Left ventricle myocardium inferior (tissue), 1 donor: ENCODE measurements at regions not wholly inside any gene's neighbourhood (a gene's known extent, or its start where the extent isn't known, plus 50 kb on each side); places are given as distances from the start of the nearest gene placed in this dataset.
"Not testable (repeated sequence)": the region's sequence is repeated elsewhere in the genome, so short reads cannot be mapped to it uniquely, and the experiment has no call there.

Source experiments
- DNase-seq: peaks from one replicate; pipeline ENCODE4 v3.0.0-alpha.2; 2020
- H3K27ac ChIP-seq: fragments of 200-600 bp; replicated peaks from 2 replicates; pipeline ENCODE4 v1.8.0; 2021
- H3K27me3 ChIP-seq: fragments of 200-600 bp; 2 replicates; pipeline ENCODE4 v1.8.0; 2021; ENCODE audit warnings: low read depth
- H3K36me3 ChIP-seq: fragments of 200-600 bp; 2 replicates; pipeline ENCODE4 v1.8.0; 2021
- H3K4me1 ChIP-seq: fragments of 200-600 bp; 2 replicates; pipeline ENCODE4 v1.8.0; 2021
- H3K4me3 ChIP-seq: fragments of 200-600 bp; 2 replicates; pipeline ENCODE4 v1.8.0; 2021; ENCODE audit warnings: mild to moderate bottlenecking, moderate library complexity
- H3K9me3 ChIP-seq: fragments of 200-600 bp; replicated peaks from 2 replicates; pipeline ENCODE4 v1.8.0; 2021
- intact Hi-C: fragments of 100-400 bp; cut with micrococcal nuclease; formaldehyde crosslinking; loops from one replicate; pipeline ENCODE4 v1.11.0; 2022
- TF ChIP-seq, protein P1 (sequence below): fragments of 200-600 bp; IDR thresholded peaks from 2 replicates; pipeline ENCODE4 v1.8.0; 2021; ENCODE audit warnings: antibody characterized with exemption, mild to moderate bottlenecking, borderline replicate concordance
- donor health status: DM: no; HTN: yes; CAD: no; lungs with severe emphysema.

DNA sequence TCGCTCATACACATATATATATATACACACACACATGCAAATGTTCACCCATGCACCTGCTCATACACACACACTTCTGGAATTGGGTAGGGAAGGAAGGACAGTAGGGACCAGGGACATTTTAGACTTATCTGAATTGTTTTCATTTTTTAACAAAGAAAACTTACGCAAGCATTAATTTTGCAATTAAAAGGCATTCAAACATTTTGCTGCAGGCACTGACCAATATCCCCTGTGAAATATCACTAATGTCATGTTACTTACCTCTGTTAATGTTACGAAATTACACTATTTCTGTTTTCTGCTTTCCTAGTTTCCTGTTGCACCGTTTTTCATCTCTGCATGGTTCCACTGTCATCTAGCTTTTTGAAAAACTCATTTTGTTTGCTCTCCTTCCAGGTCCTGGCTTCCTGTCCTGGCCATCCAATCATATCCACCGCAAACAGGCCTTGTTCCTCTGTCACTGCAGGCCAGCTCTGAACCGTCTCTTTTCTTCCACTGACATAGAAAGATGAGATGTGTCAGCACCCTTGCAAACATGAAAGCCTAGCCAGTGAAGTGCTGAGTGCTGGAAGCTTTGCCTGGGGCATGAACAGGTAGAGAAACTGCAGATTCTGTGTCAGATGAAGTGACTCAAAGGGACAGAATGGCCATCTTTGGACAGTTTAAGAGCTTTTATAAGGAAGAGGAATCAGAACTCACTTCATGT lies 114.5 kb downstream of the SEPTIN7 start:
- H3K4me3 ChIP-seq, H3K36me3 ChIP-seq, H3K4me1 ChIP-seq, DNase-seq, H3K27ac ChIP-seq, H3K9me3 ChIP-seq, intact Hi-C loops, H3K27me3 ChIP-seq: not testable (repeated sequence)

DNA sequence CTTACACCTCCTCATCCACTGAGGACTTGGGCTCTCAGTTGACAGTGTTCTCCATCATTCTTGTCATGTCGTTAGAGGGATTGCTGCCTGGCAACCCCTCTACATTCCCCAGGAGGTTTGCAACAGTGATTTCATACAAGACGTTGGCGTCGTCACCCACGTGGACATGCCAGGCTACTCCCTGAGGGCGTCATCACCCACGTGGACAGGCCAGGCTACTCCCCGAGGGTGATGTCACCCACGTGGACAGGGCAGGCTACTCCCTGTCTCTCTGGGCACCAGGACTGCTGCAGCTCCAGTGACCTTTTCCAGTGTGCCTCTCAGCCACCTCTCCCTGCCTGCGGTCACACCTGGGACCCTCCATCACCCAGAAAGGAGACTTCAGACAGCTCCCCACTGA lies 117.4 kb downstream of the SEPTIN7 start:
- H3K9me3 ChIP-seq, H3K4me1 ChIP-seq, H3K4me3 ChIP-seq, H3K27ac ChIP-seq, H3K36me3 ChIP-seq, DNase-seq, intact Hi-C loops, H3K27me3 ChIP-seq: not testable (repeated sequence)

DNA sequence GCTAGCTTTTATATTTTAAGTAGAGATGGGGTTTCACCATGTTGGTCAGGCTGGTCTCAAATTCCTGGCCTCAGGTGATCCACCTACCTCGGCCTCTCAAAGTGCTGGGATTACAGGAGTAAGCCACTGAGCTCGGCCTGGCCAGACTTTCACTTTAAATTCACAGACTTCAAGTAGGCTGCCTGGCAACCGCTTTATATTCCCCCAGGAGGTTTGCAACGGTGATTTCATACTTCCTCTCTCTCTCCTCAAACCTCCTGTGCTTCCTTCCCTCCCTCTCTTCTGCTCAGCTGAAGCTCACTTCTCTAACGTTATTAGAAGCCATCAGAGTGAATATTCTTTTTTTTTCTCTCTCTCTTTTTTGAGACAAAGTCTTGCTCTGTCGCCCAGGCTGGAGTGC lies 118.8 kb downstream of the SEPTIN7 start:
- intact Hi-C loops, H3K36me3 ChIP-seq: not testable (repeated sequence)

DNA sequence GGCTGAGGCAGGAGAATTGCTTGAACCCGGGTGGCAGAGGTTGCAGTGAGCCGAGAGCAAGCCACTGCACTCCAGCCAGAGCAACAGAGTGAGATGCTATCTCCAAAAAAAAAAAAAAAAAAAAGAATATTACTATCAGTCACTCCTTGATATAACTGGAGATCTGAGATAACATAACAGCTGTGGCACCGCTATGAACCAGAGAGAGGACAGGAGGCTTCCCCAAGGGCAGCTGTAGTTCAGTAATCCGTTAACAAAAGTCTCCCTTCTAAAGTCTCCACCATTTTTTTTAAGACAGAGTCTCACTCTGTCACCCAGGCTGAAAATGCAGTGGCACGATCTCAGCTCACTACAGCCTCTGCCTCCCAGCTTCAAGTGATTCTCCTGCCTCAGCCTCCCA lies 120.5 kb downstream of the SEPTIN7 start:
- H3K27me3 ChIP-seq, H3K27ac ChIP-seq, H3K9me3 ChIP-seq, intact Hi-C loops, H3K4me3 ChIP-seq, H3K4me1 ChIP-seq, DNase-seq, H3K36me3 ChIP-seq: not testable (repeated sequence)

More for the DNA sequence above, 118.8 kb downstream of the SEPTIN7 start:
- not testable (repeated sequence) for H3K4me3 ChIP-seq, H3K27me3 ChIP-seq, DNase-seq, H3K4me1 ChIP-seq, H3K27ac ChIP-seq, H3K9me3 ChIP-seq

DNA sequence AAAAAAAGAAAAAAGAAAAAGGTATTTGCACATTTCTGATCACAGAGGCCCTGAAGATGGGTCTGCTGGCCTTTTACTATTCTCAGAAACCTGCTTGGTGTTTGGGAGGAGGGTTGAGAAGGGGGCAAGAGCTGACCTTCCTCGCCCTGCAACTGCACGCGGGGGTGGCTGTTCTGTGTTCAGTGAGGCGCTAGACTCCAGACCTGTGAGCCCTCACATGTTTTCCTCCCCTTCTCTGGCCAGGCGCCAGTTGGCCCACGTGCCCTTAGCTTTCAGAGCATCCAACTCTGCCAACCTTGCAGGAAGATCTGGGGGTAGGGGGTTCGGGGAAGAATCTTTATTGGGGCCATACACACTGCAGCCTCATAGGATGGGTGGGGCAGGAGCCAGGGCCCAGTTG lies 123.8 kb downstream of the SEPTIN7 start:
- H3K4me3 ChIP-seq, H3K36me3 ChIP-seq, H3K4me1 ChIP-seq, DNase-seq, intact Hi-C loops, H3K27ac ChIP-seq, H3K9me3 ChIP-seq, H3K27me3 ChIP-seq: not testable (repeated sequence)

DNA sequence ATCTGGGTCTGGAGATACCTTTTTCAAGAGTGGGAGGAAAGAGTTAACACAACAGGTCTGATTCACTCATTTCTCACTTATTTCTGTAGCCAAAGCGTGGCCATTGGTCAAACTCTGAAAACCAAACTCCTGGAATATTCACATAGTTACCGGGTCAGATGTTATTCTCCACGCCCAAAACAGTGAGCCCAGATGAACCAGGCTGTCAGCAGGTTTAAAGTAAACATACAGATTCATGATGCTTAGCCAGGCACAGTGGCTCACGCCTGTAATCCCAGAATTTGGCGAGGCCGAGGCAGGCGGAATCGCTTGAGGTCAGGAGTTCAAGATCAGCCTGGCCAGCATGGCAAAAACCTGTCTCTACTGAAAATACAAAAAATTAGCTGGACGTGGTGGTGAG lies 126.1 kb downstream of the SEPTIN7 start:
- intact Hi-C loops, H3K4me3 ChIP-seq, H3K4me1 ChIP-seq, DNase-seq, H3K36me3 ChIP-seq, H3K27ac ChIP-seq, H3K27me3 ChIP-seq, H3K9me3 ChIP-seq: not testable (repeated sequence)

DNA sequence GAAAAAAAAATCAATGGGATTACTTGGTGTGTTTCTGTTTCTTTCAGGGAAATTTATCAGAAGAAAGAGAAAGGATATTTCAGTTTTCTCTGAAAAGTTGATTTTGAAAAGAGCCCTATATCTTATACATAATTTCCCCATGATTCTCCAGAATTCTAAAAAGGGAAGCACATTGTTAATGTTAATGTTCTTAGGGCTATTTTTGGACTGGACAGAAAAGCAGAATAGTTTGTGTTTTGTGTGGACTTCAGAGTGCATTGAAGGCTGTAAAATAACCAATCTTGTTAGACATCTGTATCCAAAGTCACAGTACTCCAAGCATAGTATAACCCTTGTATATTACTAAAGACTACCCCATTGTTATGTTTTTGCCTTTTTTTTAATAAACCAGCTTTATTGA lies 130.3 kb downstream of the SEPTIN7 start:
- H3K27me3 ChIP-seq, intact Hi-C loops, H3K9me3 ChIP-seq, H3K4me3 ChIP-seq, H3K4me1 ChIP-seq, H3K36me3 ChIP-seq, H3K27ac ChIP-seq, DNase-seq: not testable (repeated sequence)

DNA sequence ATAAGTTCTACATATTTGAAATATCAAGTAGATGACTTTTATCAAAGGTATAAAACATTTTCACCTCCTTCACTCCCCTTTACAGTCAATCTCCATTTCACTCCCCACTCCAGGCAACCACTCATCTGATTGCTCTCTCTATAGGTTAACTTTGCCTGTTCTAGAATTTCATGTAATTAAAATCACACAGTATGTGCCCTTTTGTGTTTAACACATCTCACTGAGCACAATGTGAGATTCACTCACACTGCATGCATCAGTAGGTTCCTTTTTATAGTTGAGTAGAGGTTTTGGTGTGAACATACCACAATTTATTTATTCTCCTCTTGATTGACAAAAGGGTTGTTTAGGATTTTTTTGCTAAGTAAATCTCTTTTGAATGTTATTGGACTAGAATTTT lies 130.7 kb downstream of the SEPTIN7 start:
- H3K27me3 ChIP-seq, H3K4me3 ChIP-seq, H3K36me3 ChIP-seq, H3K4me1 ChIP-seq, H3K9me3 ChIP-seq, DNase-seq, H3K27ac ChIP-seq, intact Hi-C loops: not testable (repeated sequence)

DNA sequence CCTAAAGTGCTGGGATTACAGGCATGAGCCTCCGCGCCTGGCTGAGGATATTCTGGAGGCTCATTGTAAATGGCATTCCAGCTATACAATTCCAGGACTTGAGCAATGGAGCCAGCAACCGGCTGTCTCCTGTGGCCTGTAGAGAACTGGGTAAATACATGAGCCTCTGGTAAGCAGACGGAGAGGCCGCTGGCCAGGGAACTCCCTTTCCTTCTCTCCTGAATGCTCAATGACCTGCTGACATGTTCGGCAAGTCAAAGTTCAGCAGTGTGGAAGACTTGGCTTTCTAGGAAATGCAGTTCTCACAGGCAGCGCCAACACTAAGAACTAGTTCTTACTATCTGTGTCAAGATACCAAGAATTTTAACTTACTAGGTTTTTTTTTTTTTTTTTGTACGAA lies 139.8 kb downstream of the SEPTIN7 start:
- intact Hi-C loops, H3K4me1 ChIP-seq, H3K4me3 ChIP-seq, DNase-seq, H3K27me3 ChIP-seq, H3K27ac ChIP-seq, H3K36me3 ChIP-seq, H3K9me3 ChIP-seq: not testable (repeated sequence)

DNA sequence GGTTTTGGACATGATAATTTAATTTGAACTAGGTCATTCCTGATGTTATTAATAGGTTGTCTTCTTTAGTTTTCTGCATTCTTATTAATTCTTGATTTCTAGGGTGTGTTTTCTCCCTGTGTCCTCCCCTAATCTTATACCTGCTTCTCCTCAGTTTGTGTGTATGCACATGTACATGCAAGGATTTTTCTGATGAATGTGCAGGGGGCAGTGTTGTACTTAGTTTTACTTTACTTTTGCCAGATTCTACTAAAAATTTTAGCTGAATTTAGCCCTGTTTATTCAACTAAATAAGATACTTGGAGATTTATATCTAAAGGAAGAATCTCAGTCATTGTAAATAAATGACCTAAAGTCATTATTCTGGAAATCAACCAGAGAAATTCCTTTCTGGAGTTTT lies 144.8 kb downstream of the SEPTIN7 start:
- DNase-seq, H3K4me1 ChIP-seq, H3K27ac ChIP-seq, H3K9me3 ChIP-seq, H3K4me3 ChIP-seq, intact Hi-C loops, H3K36me3 ChIP-seq, H3K27me3 ChIP-seq: not testable (repeated sequence)
- TF ChIP-seq, protein P1, sequence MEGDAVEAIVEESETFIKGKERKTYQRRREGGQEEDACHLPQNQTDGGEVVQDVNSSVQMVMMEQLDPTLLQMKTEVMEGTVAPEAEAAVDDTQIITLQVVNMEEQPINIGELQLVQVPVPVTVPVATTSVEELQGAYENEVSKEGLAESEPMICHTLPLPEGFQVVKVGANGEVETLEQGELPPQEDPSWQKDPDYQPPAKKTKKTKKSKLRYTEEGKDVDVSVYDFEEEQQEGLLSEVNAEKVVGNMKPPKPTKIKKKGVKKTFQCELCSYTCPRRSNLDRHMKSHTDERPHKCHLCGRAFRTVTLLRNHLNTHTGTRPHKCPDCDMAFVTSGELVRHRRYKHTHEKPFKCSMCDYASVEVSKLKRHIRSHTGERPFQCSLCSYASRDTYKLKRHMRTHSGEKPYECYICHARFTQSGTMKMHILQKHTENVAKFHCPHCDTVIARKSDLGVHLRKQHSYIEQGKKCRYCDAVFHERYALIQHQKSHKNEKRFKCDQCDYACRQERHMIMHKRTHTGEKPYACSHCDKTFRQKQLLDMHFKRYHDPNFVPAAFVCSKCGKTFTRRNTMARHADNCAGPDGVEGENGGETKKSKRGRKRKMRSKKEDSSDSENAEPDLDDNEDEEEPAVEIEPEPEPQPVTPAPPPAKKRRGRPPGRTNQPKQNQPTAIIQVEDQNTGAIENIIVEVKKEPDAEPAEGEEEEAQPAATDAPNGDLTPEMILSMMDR, result peak; percentile 16

DNA sequence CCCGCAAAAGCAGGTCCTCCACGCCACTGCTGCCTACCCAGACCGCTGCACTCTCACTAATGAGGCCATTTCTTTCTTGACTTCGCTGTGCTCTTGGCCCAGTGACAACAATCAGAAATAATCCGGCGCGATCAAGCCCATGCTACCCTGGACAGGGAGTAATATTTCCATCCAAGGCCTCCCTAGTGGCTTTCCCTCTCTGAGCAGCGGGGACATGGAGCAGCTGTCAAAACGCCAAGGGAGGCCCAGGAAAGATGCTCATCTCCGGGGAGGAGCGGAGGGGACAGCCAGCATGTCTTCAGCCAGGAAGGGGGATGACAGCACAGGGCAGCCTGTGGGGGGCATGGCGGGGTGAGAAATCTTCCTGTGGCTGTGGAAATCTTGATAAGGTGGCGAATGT lies 154.9 kb downstream of the SEPTIN7 start:
- H3K27me3 ChIP-seq, H3K36me3 ChIP-seq, H3K4me3 ChIP-seq, intact Hi-C loops, H3K4me1 ChIP-seq, H3K9me3 ChIP-seq: not testable (repeated sequence)
- peak overlapping the region; percentile 71 for H3K27ac ChIP-seq
- DNase-seq, result peak; percentile 38

DNA sequence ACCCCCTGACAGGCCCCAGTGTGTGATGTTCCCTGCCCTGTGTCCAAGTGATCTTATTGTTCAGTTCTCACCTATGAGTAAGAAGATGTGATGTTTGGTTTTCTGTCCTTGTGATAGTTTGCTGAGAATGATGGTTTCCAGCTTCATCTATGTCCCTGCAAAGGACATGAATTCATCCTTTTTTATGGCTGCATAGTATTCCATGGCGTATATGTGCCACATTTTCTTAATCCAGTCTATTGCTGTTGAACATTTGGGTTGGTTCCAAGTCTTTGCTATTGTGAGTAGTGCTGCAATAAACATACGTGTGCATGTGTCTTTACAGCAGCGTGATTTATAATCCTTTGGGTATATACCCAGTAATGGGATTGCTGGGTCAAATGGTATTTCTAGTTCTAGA lies 156.1 kb downstream of the SEPTIN7 start:
- H3K36me3 ChIP-seq, intact Hi-C loops, H3K4me1 ChIP-seq, H3K9me3 ChIP-seq, H3K4me3 ChIP-seq, H3K27me3 ChIP-seq, H3K27ac ChIP-seq, DNase-seq: not testable (repeated sequence)

DNA sequence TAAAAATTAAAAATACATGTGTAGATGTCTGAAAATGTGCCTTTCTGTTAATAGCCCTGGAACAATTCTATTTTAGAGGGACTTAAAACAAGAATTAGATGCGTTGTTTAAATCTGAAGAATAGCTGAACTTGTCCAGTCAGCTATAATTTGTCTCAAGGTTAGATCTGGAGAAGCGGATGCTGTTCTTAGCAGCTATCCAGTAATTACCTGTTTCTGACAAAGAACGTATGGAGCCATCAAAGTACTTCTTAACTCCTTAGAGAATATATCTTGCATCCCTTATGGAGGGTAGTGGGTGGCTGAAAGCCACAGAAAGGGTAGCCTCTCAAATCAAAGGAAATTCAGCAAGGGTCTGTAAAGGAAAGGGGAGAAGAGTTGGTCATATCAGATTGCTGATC lies 160.4 kb downstream of the SEPTIN7 start:
- H3K27me3 ChIP-seq, H3K4me3 ChIP-seq, H3K27ac ChIP-seq, DNase-seq, H3K36me3 ChIP-seq, intact Hi-C loops, H3K4me1 ChIP-seq, H3K9me3 ChIP-seq: not testable (repeated sequence)

DNA sequence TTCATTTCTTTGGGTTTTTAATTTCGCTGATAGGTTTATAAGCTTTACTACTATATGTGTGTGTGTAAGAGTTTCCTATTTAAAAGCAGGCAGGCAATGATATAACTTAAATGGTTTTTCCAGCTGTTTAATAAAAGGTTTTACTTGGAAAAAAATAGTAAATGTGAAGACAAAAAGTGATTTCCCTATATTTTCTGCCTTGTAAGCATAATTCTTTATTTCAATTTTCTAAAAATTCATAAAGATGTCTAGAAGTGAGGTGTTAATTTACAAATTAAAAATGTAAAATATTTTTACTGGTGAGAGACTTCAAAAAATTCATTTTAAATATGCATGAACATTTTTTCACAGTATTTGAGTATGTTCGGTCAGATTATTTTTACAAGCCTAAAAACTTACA lies 161.8 kb downstream of the SEPTIN7 start:
- H3K27ac ChIP-seq, H3K27me3 ChIP-seq, H3K4me1 ChIP-seq, H3K36me3 ChIP-seq, H3K9me3 ChIP-seq, H3K4me3 ChIP-seq, DNase-seq, intact Hi-C loops: not testable (repeated sequence)
